ENCODE measurements at regions not wholly inside any gene's neighbourhood (a gene's known extent, or its start where the extent isn't known, plus 50 kb on each side); places are given as distances from the start of the nearest gene placed in this dataset.

DNA sequence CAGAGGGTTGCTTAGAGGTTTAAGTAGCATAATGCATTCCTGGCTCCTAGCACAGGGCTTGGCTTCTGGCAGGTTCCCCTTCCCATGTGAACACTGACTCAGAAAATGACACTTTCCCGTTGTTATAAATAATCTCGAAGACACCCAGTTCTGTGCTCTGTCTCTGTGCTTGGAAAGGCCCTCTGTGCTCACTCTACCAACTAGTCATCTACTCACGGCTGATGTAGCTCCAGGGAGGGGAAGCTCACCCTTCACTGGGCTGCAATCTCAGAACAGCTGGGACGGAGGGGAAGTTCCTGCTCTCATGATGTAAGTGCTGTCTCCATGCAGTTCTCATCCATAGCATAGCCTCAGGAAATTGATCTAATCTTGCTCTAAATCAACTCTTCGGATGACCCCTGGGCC lies 230.5 kb upstream of the ASIC2 start:
- DNase-seq (ENCODE audit: low read depth) = peak; percentile 39
- TF ChIP-seq, protein P1, sequence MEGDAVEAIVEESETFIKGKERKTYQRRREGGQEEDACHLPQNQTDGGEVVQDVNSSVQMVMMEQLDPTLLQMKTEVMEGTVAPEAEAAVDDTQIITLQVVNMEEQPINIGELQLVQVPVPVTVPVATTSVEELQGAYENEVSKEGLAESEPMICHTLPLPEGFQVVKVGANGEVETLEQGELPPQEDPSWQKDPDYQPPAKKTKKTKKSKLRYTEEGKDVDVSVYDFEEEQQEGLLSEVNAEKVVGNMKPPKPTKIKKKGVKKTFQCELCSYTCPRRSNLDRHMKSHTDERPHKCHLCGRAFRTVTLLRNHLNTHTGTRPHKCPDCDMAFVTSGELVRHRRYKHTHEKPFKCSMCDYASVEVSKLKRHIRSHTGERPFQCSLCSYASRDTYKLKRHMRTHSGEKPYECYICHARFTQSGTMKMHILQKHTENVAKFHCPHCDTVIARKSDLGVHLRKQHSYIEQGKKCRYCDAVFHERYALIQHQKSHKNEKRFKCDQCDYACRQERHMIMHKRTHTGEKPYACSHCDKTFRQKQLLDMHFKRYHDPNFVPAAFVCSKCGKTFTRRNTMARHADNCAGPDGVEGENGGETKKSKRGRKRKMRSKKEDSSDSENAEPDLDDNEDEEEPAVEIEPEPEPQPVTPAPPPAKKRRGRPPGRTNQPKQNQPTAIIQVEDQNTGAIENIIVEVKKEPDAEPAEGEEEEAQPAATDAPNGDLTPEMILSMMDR (conservative IDR thresholded peaks at IDR 0.05; ENCODE audit: low read depth, low read length) = no peak

DNA sequence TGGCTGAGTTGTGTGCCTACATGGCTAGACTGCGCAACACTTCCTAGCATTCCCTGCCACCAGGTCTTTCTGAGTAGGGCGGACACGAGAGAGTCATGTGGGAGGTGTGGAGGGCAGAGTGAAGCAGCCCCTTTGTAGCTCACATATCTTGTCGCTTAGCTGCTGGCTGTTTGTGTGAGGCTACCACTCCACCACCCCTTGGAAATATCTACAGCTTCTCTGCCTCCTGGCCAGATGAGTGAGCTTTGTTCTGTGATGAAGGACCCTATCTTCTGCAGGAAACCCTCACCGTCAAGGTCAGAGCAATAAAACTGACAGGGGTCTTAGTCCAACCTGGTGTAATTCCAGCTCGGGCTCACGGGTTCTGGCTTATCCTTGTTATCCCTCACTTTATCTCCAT lies 232.1 kb upstream of the ASIC2 start:
- TF ChIP-seq, protein P1 (conservative IDR thresholded peaks at IDR 0.05; ENCODE audit: low read depth, low read length) = no peak
- no peak overlapping the region for H3K4me3 ChIP-seq (ENCODE audit: low read depth, low read length)
- no peak for DNase-seq (ENCODE audit: low read depth)

More for the DNA sequence above, 230.5 kb upstream of the ASIC2 start:
- H3K4me3 ChIP-seq (ENCODE audit: low read depth, low read length) = no peak overlapping the region

DNA sequence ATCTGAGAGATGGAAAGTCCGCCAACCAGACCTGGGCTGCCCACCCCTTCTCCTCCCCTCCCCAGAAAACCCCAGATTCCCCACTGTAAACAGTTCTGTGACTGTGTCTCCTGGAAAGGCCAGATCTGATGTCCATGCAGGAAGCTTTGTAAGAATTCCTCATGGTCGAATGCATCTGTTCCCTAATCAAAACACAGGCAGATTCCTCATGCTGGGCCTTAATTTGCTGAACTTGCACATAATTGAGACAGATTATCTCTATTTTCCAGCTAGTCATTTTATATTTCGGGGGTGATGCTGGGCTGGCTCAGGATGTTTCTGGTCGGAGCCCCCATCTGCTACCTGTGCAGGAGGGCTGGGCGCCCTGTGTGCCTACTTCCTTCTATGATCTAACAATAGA lies 233.6 kb upstream of the ASIC2 start:
- no peak overlapping the region for H3K4me3 ChIP-seq (ENCODE audit: low read depth, low read length)
- DNase-seq (ENCODE audit: low read depth) = no peak
- TF ChIP-seq, protein P1 (conservative IDR thresholded peaks at IDR 0.05; ENCODE audit: low read depth, low read length) = no peak

DNA sequence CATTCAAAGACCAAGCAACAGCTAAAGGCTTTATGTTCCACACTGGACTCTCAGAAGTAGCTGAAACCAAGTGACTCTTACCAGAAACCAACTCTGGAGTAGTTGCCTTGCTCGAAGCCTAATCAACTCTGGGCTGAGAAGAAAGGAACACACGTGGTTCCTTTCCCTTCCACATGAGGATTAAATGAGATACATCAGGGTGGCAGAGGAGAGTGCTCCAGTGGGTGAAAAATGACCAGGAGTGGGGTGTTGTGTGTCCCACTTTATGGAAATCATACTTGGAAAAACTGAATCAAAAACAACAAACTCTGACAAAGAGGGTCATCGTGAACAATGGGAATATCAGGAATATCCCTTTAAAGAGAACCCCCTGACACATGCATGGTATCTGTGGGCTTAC lies 234.2 kb upstream of the ASIC2 start:
- TF ChIP-seq, protein P1 (conservative IDR thresholded peaks at IDR 0.05; ENCODE audit: low read depth, low read length) = no peak
- H3K4me3 ChIP-seq (ENCODE audit: low read depth, low read length) = no peak overlapping the region
- DNase-seq (ENCODE audit: low read depth) = no peak

DNA sequence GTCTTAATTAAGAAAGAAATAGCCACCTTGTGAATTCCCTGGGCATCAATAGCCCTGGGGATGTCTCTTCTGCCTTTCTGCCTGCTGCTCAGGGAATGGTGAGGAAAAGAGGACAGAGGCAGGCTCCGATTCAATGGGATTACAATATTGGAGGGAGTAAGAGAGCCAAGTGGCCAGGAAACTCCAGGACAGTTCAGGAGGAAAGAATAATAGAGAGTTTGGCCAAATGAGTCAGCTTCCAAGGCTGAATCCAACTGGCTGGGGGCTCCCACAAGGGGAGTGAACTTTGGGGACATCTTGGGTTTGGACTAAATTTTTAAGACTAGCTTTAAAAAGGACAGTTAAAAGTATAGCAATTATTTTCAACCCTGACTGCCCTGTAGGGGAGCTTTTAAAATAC lies 235.8 kb upstream of the ASIC2 start:
- no peak overlapping the region for H3K4me3 ChIP-seq (ENCODE audit: low read depth, low read length)
- no peak for DNase-seq (ENCODE audit: low read depth)
- TF ChIP-seq, protein P1 (conservative IDR thresholded peaks at IDR 0.05; ENCODE audit: low read depth, low read length) = no peak

DNA sequence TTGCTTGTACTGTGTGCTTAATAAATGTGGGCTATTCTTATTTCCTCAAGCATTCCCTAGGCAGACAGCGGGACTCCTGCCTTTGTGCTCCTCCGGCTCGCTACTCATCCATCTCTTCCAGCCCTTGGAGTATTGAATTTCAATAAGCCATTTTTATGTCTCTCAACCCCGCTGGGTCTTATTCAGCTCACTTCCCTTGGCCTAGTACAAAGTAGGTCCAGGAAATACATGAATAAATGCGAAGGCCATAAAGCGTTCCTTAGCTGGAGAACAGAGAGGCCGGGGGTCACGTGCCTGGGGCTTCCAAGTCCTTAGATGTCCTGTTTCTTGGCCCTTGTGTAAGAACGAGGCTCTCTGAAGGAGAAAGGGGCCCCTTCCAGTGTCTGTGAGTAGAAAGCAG lies 236.7 kb upstream of the ASIC2 start:
- TF ChIP-seq, protein P1 (conservative IDR thresholded peaks at IDR 0.05; ENCODE audit: low read depth, low read length) = no peak

DNA sequence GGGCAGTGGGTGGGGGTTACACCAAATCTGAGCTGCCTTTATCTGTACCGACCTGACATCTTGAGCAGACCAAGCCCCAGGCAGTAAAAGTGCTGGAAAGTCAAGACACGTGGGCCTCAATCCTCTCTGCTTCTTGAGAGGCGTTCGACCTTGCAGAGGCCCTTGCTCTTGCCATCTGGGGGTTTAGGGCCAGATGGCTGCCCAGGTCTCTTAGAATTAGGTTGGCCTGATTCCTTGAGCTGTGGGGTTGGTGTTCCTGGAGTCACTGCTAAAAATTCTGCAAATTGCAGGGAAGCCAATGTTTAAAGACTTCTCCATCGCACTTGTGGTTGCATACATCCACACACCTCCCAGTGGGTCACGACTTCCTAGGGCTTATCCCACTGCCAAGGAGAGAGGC lies 238.2 kb upstream of the ASIC2 start:
- DNase-seq (ENCODE audit: low read depth) = no peak
- H3K4me3 ChIP-seq (ENCODE audit: low read depth, low read length) = no peak overlapping the region
- TF ChIP-seq, protein P1 (conservative IDR thresholded peaks at IDR 0.05; ENCODE audit: low read depth, low read length) = no peak

More for the DNA sequence above, 236.7 kb upstream of the ASIC2 start:
- DNase-seq (ENCODE audit: low read depth) = no peak
- H3K4me3 ChIP-seq (ENCODE audit: low read depth, low read length) = no peak overlapping the region
